PC-3 (cell line): ENCODE measurements at regions not wholly inside any gene's neighbourhood (a gene's known extent, or its start where the extent isn't known, plus 50 kb on each side); places are given as distances from the start of the nearest gene placed in this dataset.

Experiments
- ATAC-seq: fragments of 200-7000 bp; cut with Tn5 transposase; 2 replicates; pipeline ENCODE4 v1.9.1; 2020; ENCODE audit warnings: mild to moderate bottlenecking, moderate library complexity
- BruUV-seq: library from RNA; stranded (reverse); fragments of 400-500 nt; replicated peaks from 2 replicates; lab custom pipeline; 2021; lab: Mats Ljungman, UMichigan
- CTCF ChIA-PET: fragments of 300-600 bp; sonication (Branson Sonifier 250); formaldehyde crosslinking; loops from one replicate; lab custom pipeline; 2022; ENCODE audit warnings: antibody characterized with exemption; lab: Charles Lee
- POLR2A ChIA-PET: fragments of 300-600 bp; sonication (Branson Sonifier 250); formaldehyde crosslinking; loops from one replicate; lab custom pipeline; 2022; ENCODE audit warnings: antibody characterized with exemption; ENCODE audit not compliant: unreplicated experiment; lab: Charles Lee
- DNase-seq: peaks from one replicate; pipeline ENCODE4 v3.0.0-alpha.2; 2015
- H2AFZ ChIP-seq: fragments of 300-600 bp; sonication (generic); 2 replicates; pipeline ENCODE4 v1.6.0; 2016; ENCODE audit warnings: antibody characterized with exemption, low read length
- H3F3A ChIP-seq: fragments of 300-600 bp; sonication (generic); one replicate; pipeline ENCODE4 v1.6.0; 2017; ENCODE audit warnings: antibody characterized with exemption, low read length, control low read depth, mild to moderate bottlenecking; ENCODE audit not compliant: unreplicated experiment
- H3K27ac ChIP-seq: fragments of 300-600 bp; sonication (generic); 2 replicates; pipeline ENCODE4 v1.5.1; 2016; ENCODE audit warnings: mild to moderate bottlenecking, low read length
- H3K27me3 ChIP-seq: fragments of 300-600 bp; sonication (generic); 2 replicates; pipeline ENCODE4 v1.6.1; 2016; ENCODE audit warnings: low read length, mixed read lengths
- H3K36me3 ChIP-seq: fragments of 300-600 bp; sonication (generic); 2 replicates; pipeline ENCODE4 v1.6.1; 2016; ENCODE audit warnings: low read depth, mixed run types, low read length, mixed read lengths
- H3K4me1 ChIP-seq: fragments of 300-600 bp; sonication (generic); 2 replicates; pipeline ENCODE4 v1.5.1; 2016; ENCODE audit warnings: low read length; ENCODE audit not compliant: insufficient read depth
- H3K4me2 ChIP-seq: fragments of 300-600 bp; sonication (generic); 2 replicates; pipeline ENCODE4 v1.6.0; 2016; ENCODE audit warnings: low read length
- H3K4me3 ChIP-seq: fragments of 300-600 bp; sonication (generic); 2 replicates; pipeline ENCODE4 v1.5.1; 2016; ENCODE audit warnings: mild to moderate bottlenecking, low read length, mixed read lengths
- H3K79me2 ChIP-seq: fragments of 300-600 bp; sonication (generic); 2 replicates; pipeline ENCODE4 v1.6.1; 2017; ENCODE audit warnings: low read length, mixed read lengths
- H3K9ac ChIP-seq: fragments of 300-600 bp; sonication (generic); 2 replicates; pipeline ENCODE4 v1.6.0; 2016; ENCODE audit warnings: mild to moderate bottlenecking, low read length
- H3K9me2 ChIP-seq: fragments of 300-600 bp; sonication (generic); replicated peaks from 2 replicates; pipeline ENCODE4 v1.6.1; 2016; ENCODE audit warnings: mixed run types, low read length, mixed read lengths
- H3K9me3 ChIP-seq: fragments of 300-600 bp; sonication (generic); 2 replicates; pipeline ENCODE4 v1.6.1; 2016; ENCODE audit warnings: low read length, mixed read lengths
- H4K20me1 ChIP-seq: fragments of 300-600 bp; sonication (generic); 2 replicates; pipeline ENCODE4 v1.6.1; 2016; ENCODE audit warnings: low read length, mixed read lengths
- CTCF ChIP-seq: fragments of 300-600 bp; sonication (generic); conservative IDR thresholded peaks from 2 replicates; pipeline ENCODE4 v1.5.1; 2017; ENCODE audit warnings: antibody characterized with exemption, low read depth, mild to moderate bottlenecking, low read length
- EZH2 ChIP-seq: fragments of 300-600 bp; sonication (generic); IDR thresholded peaks from one replicate; pipeline ENCODE4 v1.6.1; 2017; ENCODE audit warnings: antibody characterized with exemption, mild to moderate bottlenecking, low read length; ENCODE audit not compliant: unreplicated experiment
- EZH2phosphoT487 ChIP-seq: fragments of 300-600 bp; sonication (generic); IDR thresholded peaks from 2 replicates; pipeline ENCODE4 v1.6.1; 2018; ENCODE audit warnings: mild to moderate bottlenecking, antibody characterized with exemption, low read length, borderline replicate concordance
- intact Hi-C: fragments of 100-400 bp; cut with micrococcal nuclease; formaldehyde crosslinking; loops from 2 replicates; pipeline ENCODE4 v1.9.0; 2023

- Histone ChIP-seq H3F3A (no peaks in the 10 kb centered on the region), H4K20me1 (no peaks in the 10 kb centered on the region), H3K79me2 (no peaks in the 10 kb centered on the region), H3K4me1 (peaks cover 51% of the 10 kb centered on the region), H3K36me3 (no peaks in the 10 kb centered on the region), H3K27me3 (no peaks in the 10 kb centered on the region), H2AFZ (0 out of 2 replicates have a peak overlapping the region, but pooled peaks have one; percentile 35), H3K9me3 (no peaks in the 10 kb centered on the region), H3K4me3 (peak overlapping the region; percentile 40; the same call in 1 of the 2 replicates), H3K9me2 (no peaks in the 10 kb centered on the region), H3K27ac (peak overlapping the region; percentile 98), H3K4me2 (peak overlapping the region; percentile 77), H3K9ac (peak overlapping the region; percentile 82)
- ChIA-PET POLR2A (interaction anchor here (0.6 to 0.7 kb wide), 2 partner anchors 144 to 404 kb away, joined by 5 read pairs; no protein-coding TSS in a partner anchor), CTCF (interaction anchor here (1.1 kb wide), 1 partner anchor 18 kb away, joined by 3 read pairs; no protein-coding TSS in a partner anchor)
- TF ChIP-seq EZH2phosphoT487: no peak
- no peak for TF ChIP-seq EZH2
- TF ChIP-seq CTCF: no peak; the same call in 1 of the 2 replicates
- intact Hi-C loops: loop anchor here (2.0 kb wide), 1 partner anchor 126 kb away; no protein-coding TSS in a partner anchor
- no peak for DNase-seq
- no peak for ATAC-seq
- no TSS peak for BruUV-seq
These were observed 142.6 kb downstream of the RPLP1 start for GRCh38 chr15:69595009-69595791.

- DNase-seq: no peak
- no peaks in the 10 kb centered on the region for H3K9me3 ChIP-seq
- H3K9ac ChIP-seq: no peak overlapping the region
- POLR2A ChIA-PET: no interaction called here
- no peak overlapping the region for H3K4me2 ChIP-seq
- H2AFZ ChIP-seq: no peak overlapping the region
- H4K20me1 ChIP-seq: no peaks in the 10 kb centered on the region
- intact Hi-C loops: no loop called here
- H3K27ac ChIP-seq: no peak overlapping the region
- no peak for ATAC-seq
- H3K36me3 ChIP-seq: no peaks in the 10 kb centered on the region
- no TSS peak for BruUV-seq
- no peaks in the 10 kb centered on the region for H3K9me2 ChIP-seq
- peaks cover 33% of the 10 kb centered on the region for H3K4me1 ChIP-seq
- H3F3A ChIP-seq: no peaks in the 10 kb centered on the region
- TF ChIP-seq EZH2phosphoT487: no peak
- TF ChIP-seq EZH2: no peak
- CTCF ChIA-PET: no interaction called here
- no peaks in the 10 kb centered on the region for H3K79me2 ChIP-seq
- H3K4me3 ChIP-seq: no peak overlapping the region
- no peaks in the 10 kb centered on the region for H3K27me3 ChIP-seq
These were observed 144.5 kb downstream of the RPLP1 start for GRCh38 chr15:69597061-69597592.

- DNase-seq (no peak), ATAC-seq (no peak)
- H3K4me1 ChIP-seq: peaks cover 20% of the 10 kb centered on the region
- no peaks in the 10 kb centered on the region for H3K27me3 ChIP-seq
- BruUV-seq: no TSS peak
- H3K4me2 ChIP-seq: no peak overlapping the region
- H2AFZ ChIP-seq: no peak overlapping the region
- H3K4me3 ChIP-seq: no peak overlapping the region
- no peaks in the 10 kb centered on the region for H3K36me3 ChIP-seq
- no peak overlapping the region for H3K27ac ChIP-seq
- H3K79me2 ChIP-seq: no peaks in the 10 kb centered on the region
- H3K9me2 ChIP-seq: no peaks in the 10 kb centered on the region
- intact Hi-C loops: no loop called here
- H3F3A ChIP-seq: no peaks in the 10 kb centered on the region
- ChIA-PET CTCF (no interaction called here), POLR2A (no interaction called here)
- H4K20me1 ChIP-seq: no peaks in the 10 kb centered on the region
- H3K9me3 ChIP-seq: no peaks in the 10 kb centered on the region
- no peak overlapping the region for H3K9ac ChIP-seq
- TF ChIP-seq EZH2phosphoT487: no peak
- TF ChIP-seq EZH2: no peak
- no peak for TF ChIP-seq CTCF
These were observed 146.7 kb downstream of the RPLP1 start for GRCh38 chr15:69599271-69599670.
